ENCODE measurements at regions not wholly inside any gene's neighbourhood (a gene's known extent, or its start where the extent isn't known, plus 50 kb on each side); places are given as distances from the start of the nearest gene placed in this dataset.

DNA sequence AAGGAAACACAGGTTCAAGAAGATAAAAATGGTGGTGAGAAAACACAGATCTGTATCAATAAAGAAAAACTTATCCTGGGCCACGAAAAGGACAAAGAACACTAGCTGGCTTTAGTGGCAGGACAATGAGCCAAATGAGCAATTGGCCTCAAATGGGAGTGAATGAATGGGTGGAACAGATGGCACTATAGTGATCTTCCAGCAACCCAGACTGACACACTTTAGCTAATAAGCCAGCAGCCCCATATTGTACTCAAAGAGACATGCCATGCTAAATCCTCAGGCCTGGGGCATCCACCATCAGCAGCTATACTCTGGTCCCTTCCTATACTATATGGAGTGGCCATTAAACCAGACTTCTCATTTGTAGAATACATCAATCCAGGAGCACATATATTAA lies 60.0 kb upstream of the GADL1 start:
- TF ChIP-seq, protein P1, sequence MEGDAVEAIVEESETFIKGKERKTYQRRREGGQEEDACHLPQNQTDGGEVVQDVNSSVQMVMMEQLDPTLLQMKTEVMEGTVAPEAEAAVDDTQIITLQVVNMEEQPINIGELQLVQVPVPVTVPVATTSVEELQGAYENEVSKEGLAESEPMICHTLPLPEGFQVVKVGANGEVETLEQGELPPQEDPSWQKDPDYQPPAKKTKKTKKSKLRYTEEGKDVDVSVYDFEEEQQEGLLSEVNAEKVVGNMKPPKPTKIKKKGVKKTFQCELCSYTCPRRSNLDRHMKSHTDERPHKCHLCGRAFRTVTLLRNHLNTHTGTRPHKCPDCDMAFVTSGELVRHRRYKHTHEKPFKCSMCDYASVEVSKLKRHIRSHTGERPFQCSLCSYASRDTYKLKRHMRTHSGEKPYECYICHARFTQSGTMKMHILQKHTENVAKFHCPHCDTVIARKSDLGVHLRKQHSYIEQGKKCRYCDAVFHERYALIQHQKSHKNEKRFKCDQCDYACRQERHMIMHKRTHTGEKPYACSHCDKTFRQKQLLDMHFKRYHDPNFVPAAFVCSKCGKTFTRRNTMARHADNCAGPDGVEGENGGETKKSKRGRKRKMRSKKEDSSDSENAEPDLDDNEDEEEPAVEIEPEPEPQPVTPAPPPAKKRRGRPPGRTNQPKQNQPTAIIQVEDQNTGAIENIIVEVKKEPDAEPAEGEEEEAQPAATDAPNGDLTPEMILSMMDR (conservative IDR thresholded peaks at IDR 0.05; ENCODE audit: low read length) = no peak
- no peak for TF ChIP-seq EZH2phosphoT487 (IDR thresholded peaks at IDR 0.05; ENCODE audit: borderline replicate concordance)

All from Loucy (cell line).